Astrocyte (in vitro differentiated cells and primary cell): ENCODE measurements at regions not wholly inside any gene's neighbourhood (a gene's known extent, or its start where the extent isn't known, plus 50 kb on each side); places are given as distances from the start of the nearest gene placed in this dataset.

Source experiments
- CTCF ChIP-seq: IDR thresholded peaks from 2 replicates; pipeline ENCODE4 v1.5.1; 2011; ENCODE audit warnings: low read depth, mild to moderate bottlenecking, inconsistent platforms, low read length, moderate library complexity; ENCODE audit not compliant: insufficient read depth
- EZH2 ChIP-seq: IDR thresholded peaks from 2 replicates; pipeline ENCODE4 v1.6.1; 2012; ENCODE audit warnings: mild to moderate bottlenecking, low read length, inconsistent platforms; ENCODE audit not compliant: insufficient read depth

- TF ChIP-seq CTCF (no peak), EZH2 (no peak)
Observed at GRCh38 chr12:107857191-107857590, 82.7 kb downstream of the ASCL4 start.
